ENCODE measurements at regions not wholly inside any gene's neighbourhood (a gene's known extent, or its start where the extent isn't known, plus 50 kb on each side); places are given as distances from the start of the nearest gene placed in this dataset.

DNA sequence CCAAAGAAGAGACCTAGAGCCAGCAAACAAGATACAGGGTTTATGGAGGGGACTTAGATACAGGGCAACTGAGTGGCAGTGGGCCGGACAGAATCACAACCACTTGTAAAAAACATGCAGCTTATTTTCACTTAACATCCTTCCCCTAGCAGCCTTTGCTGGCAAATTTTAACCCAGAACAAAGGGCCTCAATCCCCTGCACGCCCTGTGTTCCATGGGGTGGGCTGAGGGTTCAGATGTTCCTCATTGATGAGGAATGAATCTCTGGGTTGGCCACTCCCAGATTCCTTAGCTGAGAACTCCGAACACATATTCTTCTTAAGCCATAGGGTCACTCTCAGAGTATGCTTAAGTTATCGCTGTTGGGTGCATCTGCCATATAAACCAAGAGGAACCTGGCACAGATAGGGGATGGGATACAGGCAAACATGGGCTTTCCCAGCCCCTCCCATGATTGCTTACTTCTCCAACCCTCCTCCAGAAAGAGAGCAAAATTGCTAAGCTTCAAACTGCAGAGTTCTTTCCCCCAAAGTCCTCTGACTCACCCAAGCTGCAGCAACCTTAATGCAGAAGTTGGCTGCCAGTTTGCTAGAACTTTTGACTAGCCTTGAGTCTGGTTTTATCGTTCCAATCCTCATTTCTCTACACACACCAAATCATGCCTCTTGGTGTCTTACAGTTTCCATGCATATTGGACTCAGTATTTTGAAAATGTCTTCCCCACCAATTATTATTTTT, 146.9 kb downstream of the CD47 start:
- DNase-seq, result no peak
- intact Hi-C loops (cut with DNase I), result no loop called here

DNA sequence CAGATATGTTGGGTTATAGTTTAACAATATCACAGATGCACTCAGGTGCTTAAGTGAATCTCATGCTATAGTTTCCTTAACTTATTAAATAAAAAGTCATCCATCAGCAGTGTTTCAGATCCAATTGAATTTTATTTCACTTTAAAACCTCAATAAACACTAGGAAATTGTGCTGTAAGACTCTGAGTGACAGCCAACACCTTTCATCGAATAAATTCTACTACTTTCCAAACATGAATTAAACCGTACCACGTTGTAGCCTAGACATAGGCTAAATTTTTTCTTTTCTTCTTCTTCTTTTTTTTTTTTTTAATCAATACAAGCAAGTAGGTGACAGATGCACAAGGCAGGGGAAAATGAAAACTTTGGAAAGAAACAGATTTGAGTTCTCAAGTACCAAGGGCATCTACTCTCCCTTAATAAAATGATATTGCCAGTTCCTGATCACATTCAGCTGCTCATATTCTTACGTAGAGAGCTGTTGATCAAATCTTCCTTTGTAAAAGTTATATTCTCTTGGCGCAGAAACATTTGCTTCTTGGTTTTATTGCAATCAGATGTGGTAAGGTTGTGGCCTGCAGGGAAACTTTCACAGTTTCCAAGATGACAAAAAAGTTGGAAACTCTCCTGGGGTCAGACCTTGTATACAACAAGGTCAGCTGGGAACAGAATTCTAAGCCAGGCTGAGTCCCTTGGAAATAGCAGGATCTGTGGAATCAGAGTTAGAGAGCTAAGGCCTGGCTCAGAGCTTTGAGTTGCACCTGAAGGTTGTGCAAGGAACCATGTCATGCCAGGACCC, 147.7 kb downstream of the CD47 start:
- no peak for DNase-seq
- intact Hi-C loops (cut with DNase I), result no loop called here

DNA sequence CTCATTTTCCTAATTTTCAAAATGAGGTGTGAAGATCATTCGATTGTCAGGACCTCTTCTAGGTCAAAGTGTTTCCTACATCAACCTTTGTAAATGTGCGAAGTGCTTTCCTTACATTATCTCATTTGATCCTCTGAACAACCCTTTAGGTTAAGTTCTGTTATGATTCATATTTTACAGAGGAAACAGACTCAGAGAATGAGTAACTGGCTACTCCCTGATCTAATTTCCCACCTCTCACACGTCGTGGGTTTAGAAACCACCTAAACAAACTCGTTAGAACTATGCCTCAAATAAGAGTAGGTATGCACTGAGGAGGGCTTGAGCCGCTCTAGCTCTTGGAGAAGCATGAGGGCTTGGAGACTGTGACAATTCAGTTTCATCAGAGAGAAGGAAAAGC, 148.6 kb downstream of the CD47 start:
- intact Hi-C loops (cut with DNase I), result no loop called here
- DNase-seq, result no peak

DNA sequence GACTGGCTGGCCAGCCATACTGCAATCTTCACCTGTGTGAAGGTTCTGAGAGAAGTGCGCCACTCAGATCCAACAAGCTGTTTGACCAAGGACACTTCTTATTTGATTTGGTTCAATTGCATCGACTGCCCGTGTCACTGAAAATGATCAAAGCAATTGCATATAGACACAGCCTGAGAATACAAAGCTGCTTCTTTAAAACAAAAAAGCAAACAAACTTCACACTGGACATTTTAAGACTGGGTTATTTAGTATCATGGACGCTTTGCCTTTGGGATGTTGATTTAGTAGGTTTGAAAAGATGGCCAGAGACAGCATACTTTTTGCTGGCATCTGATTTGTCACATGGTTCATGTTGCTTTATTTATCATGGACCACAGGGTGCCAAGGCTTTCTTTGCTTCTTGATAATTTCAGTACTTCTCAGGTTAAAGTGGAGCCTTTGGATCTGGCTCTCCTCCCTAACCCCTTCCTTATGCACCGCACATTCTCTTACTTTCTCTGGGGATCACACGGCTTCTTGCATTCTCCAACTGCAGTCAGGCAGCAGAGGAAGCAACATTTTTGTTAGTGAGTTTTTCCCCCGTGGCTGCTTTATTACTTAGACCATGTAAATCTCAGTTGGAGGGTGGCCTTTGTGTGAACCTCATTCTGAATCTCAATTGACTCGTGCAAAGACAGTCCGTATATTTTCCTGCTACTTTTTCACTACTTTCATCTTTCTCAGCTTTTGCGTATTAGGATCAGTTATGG, 151.0 kb downstream of the CD47 start:
- DNase-seq, result no peak
- intact Hi-C loops (cut with DNase I), result no loop called here

DNA sequence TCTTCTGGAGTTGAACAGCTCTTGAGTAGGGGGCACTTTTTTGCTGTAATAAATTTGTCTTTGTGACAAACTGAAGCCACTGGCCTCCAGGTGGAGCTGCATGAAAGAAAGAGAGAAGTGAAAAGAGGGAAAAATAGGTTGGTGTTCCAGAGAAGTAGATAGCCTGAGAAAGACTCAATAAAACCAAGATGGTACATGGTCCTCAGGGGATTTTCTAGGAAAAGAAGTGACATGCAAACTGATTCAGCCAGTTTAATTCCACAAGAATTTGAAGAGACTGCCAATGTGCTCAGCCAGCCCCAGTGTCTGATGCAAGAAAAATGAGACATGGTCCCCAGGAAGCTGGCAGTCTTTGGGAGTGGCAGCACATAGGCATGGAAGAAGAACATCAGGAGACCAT, 152.7 kb downstream of the CD47 start:
- no peak for DNase-seq
- intact Hi-C loops (cut with DNase I), result no loop called here

DNA sequence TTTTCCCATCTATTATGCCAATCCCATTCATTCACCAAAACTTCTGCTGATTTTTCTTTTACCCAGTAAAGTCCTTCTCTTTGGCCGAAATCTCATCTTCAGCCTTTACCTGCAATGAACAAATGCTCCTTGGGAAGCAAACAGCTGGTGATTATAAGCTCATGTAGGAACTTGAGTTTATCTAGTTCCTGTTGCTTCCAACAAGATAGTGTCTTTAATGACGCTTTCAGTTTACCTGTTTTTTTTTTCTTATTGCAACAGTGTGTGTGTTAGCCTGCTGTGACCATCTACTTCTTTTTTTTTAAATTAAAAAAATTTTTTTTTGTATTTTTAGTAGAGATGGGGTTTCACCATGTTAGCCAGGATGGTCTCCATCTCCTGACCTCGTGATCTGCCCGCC, 156.0 kb downstream of the CD47 start:
- intact Hi-C loops (cut with DNase I), result no loop called here
- DNase-seq, result no peak

DNA sequence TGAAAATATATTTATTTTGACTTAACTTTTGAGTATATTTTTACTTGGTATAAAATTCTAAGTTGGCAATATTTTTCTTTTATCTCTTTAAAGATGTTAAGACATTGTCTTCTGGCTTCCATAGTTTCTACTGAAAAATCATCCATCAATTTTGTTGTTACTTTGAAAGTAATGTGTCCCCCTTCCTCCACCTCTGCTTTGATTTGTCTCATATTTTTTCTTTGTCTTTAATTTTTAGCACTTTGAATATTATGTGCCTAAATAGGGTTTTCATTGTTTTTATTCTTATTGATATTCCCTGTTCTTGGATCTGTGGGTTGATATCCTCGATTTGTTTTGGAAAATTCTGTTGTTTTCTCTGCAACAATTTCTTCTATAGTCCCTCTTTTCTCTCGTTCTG, 157.4 kb downstream of the CD47 start:
- DNase-seq, result no peak

DNA sequence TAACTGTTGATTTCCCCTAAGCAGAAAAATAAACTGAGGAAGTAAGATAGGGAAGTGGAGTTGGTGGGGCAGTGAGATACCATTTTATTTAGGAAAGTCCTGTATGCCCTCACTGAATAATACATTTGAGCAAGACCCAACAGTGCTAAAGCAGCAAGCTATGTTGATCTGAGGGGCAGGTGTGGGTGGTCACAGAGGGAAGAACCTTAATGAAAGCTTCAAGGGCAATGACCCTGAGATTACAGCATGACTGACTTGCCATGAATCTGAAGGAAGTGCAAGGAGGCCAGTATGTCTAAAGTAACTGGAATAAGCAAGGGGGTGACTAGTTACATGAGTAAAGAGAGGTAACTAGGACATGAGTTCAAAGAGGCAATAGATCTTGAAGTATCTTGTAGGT, 159.5 kb downstream of the CD47 start:
- DNase-seq, result no peak
- intact Hi-C loops (cut with DNase I), result no loop called here

More for the DNA sequence above, 157.4 kb downstream of the CD47 start:
- intact Hi-C loops (cut with DNase I), result no loop called here

DNA sequence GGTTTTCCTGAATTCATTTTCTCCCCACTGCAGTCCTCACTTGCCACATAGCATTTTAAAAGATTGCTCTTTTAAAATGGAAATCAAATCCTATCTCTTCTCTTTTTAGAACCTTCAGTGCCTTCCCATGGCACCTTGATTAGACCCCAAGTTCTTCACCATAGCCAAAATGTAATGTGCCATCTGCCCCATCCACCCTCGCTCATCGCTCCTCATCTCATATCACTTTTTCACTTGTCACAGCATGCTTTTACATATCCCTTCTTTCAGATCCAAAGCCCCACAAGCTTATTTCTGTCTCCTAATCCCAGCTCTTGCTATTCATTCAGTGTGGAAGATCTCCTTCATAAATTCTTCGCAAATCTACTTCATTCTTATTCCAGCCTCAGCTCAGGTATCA, 161.7 kb downstream of the CD47 start:
- intact Hi-C loops (cut with DNase I), result loop anchor here (5.0 to 10.0 kb wide), 5 partner anchors 84 to 556 kb away; partner anchors contain the start of gene CD47
- peak in 1 of 10 donors; percentile 50 for DNase-seq

DNA sequence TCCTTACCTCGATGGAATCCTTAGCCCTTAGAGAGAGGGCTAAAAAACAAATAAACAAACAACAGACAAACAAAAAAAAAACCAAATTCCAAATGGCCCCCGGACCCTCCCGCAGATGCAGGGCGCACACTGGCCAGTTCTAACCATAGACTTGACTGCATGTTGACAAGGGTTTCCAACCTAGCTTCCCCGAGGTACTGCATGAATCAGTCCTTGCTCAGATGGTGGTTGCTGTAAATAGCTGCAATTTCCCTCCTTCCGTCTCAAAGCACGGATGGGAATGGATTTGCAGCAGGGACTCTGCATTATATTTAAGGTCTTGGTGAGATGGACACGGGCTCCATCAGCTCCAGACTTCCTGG, 162.8 kb downstream of the CD47 start:
- peak in 4 of 10 donors; percentile 9 to 28 (median 22) for DNase-seq
- intact Hi-C loops (cut with DNase I), result loop anchor here (5.0 to 10.0 kb wide), 5 partner anchors 83 to 557 kb away; partner anchors contain the start of gene CD47

DNA sequence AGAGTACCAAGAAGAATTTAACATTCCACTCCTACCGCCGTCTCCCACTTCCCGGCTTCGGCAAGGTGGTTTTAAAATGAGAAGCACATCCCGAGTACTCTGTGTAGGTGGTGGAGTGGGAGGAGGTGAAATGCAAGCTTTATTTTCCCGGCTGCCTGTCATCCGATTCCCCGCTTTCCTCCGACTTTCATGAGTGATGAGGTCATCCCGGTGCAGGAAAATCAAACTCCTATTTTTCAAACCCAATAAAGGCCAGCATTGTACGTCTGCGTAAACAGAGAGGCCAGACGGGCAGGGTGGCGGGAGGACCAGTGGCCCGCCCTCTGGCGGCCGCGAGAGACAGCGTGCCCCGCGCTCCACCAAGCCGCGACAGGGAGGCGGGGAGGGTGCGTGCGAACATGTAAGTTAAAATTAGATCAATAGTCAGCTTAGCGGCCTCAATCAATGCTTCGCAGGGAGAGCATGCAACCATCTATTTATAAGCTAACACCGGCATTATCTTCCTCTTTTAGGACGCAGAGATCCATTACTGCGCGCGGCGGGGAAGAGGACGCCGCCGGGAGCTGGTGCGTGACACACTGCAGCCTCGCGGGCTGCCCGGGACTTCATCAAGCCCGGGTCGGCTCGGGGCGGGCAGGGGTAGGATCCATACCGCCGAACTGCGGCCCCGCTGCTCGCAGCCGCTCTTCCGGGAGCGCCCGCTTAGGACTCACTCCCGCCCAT, 163.3 kb downstream of the CD47 start:
- intact Hi-C loops (cut with DNase I), result loop anchor here (5.0 to 10.0 kb wide), 5 partner anchors 83 to 557 kb away; partner anchors contain the start of gene CD47
- peak; percentile 74 to 98 (median 83) for DNase-seq

DNA sequence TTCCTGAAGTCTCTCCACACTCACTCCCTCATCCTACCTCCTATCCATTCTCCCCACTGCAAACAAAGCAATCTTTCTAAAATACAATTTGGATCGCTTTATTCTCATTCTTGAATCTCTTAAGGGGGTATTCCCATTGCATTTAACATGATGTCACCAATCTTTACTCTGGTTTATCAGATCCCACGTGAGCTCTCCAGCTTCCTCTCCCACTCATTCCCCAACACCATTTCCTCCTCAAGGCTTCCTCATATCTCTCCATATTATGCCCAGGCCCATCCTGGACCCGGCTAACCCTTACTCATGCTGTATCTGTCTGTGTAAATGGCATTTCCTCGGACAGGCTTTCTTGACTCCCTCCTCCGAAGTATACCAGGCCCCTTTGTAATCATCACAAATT, 165.0 kb downstream of the CD47 start:
- DNase-seq, result no peak
- intact Hi-C loops (cut with DNase I), result loop anchor here (5.0 to 10.0 kb wide), 5 partner anchors 81 to 559 kb away; partner anchors contain the start of gene CD47

DNA sequence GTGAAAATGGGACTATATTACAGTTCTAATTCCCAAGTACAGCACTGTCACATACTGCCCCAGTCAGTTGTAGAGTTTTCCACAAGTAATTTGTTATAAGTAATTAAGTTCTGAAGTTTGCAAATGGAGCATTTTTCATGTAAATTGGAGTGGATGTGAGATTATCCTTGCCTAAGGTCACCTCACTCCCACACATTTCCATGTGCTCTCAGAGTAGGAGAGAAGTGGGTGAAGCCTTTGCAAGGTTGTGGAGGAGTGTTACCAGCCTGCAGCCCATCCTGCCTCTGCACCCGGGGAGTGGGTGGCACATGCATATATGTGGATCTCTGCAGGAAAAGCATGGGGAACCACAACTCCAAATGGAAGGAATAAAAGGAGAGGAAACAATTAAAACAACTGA, 169.8 kb downstream of the CD47 start:
- intact Hi-C loops (cut with DNase I), result loop anchor here (10.0 kb wide), 3 partner anchors 76 to 564 kb away; no protein-coding TSS in a partner anchor
- no peak for DNase-seq

DNA sequence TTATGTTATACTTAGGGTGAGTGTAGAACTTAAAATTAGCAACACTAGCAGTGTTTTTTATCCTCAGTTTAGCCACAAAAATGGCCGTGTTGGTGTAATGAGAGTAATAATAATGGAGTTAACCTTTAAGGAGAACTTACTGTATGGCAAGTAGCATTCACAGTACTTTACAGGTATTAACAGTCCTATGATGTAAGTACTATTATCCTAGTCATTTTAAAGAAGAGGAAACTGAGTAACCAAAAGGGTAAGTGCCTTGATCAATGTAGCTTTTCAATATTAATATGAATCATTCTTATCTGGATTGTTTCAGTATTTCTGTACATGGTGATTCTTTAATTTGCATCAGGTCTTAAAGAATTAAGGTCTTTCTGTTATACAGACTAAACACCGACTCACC, 170.3 kb downstream of the CD47 start:
- no peak for DNase-seq
- intact Hi-C loops (cut with DNase I), result loop anchor here (10.0 kb wide), 3 partner anchors 76 to 564 kb away; no protein-coding TSS in a partner anchor

DNA sequence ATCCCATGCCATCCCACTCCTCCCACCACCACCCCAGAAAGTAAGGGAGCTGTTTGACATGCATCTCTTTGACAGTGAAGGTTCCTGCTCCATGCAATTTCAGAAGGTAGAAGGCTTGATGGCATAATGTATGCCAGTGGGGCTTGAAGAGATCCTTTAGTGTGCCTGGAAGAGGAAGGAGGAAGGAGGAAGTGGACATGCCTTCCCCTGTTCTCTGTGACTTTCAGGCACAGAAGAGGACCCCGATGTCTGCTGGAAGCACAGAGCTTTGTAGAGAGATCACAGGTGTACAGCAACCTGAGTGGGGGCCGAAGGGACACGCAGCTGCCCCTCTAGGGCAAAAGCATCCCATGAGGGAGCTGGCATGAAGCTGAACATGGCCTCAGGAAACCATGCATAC, 171.6 kb downstream of the CD47 start:
- intact Hi-C loops (cut with DNase I), result no loop called here

DNA sequence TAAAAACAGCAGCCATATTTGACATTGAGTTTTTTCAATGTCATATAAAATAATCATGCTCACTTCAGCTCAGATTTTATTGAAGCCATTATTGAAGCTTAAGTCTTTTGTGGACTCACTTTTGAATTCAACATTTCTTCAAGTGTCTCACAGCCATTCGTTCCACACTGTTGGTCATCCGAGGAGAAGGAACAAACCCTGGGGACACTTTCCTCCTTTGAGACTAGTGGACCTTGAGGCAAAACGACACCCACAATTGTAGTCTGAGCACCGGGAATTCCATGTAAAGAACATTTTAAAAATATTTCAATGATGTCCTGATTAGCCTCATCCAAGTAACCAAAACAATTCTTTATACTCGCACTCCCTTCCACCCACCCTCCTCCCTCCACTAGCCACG, 174.7 kb downstream of the CD47 start:
- intact Hi-C loops (cut with DNase I), result no loop called here
- DNase-seq, result no peak

More for the DNA sequence above, 171.6 kb downstream of the CD47 start:
- DNase-seq, result no peak

DNA sequence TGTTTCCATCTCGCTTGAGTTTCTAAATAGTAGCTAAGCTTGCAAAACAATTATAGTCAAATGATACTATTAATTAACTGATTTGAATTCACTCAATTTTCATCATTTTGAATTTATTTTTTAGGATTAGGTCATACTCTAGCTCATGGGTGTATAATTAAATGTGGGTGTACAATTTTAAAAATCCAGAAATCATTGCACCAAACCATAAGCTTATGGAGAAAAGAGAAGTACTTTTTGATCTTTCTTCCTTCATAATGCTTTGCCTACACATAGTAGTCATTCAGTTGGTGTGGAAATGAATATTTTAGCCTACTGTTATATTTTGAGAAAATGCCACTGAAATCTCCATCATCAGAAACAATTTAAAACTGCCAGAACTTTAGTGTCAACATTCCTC, 175.1 kb downstream of the CD47 start:
- no peak for DNase-seq
- intact Hi-C loops (cut with DNase I), result no loop called here

DNA sequence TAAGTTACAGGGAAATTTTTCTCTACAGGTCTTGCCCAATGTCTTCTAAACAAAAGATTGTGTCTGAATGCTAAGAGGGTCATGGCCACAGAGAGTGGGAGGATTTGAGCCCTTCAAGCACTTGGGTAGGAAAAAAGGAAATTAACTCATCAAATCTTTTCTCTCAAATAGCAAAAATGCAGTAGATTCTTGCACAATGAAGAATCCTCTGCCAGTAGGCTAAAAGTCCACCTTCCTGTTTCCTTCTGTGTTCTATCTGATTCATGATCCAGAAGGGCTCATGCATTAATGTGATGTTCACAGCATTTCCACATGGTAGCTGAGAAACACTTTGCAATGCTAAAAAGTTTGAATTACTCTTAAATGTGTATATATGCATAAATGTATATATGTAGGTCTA, 177.1 kb downstream of the CD47 start:
- intact Hi-C loops (cut with DNase I), result no loop called here
- no peak for DNase-seq

DNA sequence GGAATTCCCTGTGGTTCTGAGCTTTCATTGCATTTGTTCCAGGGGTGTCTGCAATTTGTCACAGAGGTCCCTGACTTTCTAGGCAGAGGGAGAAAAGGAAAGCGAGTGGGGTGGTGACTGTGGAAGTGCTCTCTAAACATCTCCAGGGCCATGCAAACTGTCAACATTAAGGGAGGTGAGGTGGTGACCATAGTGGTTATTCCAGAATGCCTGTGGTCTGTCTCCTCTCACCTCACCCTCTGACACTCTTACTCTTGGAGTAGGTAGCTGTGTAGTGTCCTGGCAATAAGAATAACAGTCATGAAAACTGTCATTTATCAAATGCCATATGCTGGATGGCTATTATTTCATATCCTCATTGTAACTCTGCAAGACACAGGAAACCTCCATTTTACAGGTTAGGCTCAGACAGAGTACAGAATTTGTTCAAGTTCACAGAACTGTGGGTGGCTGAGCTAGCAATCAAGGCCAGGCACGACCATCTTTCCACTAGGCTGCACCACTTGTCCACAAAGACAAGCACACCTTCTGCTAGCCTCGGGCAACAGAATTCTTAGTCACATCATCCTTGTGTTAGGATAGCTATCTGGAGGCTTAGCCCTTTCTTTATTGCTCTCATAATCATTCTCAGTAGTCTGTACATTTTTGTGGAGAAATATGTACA, 179.4 kb downstream of the CD47 start:
- intact Hi-C loops (cut with DNase I), result no loop called here
- DNase-seq, result no peak

All from posterior cingulate gyrus (tissue), 11 donors.